ENCODE measurements at regions not wholly inside any gene's neighbourhood (a gene's known extent, or its start where the extent isn't known, plus 50 kb on each side); places are given as distances from the start of the nearest gene placed in this dataset.
"Not testable (repeated sequence)": the region's sequence is repeated elsewhere in the genome, so short reads cannot be mapped to it uniquely, and the experiment has no call there.

- DNase-seq = no peak
- intact Hi-C loops (cut with DNase I) = no loop called here
These were observed 82.0 kb upstream of the RGPD5 start for GRCh38 chr2:109712123-109712449.

GRCh38 chr2:109712746-109713145 lies 81.4 kb upstream of the RGPD5 start:
- no peak for DNase-seq
- intact Hi-C loops (cut with DNase I) = no loop called here

- peak in 2 of 42 donors; percentile 11 to 22 for DNase-seq
- intact Hi-C loops (cut with DNase I) = no loop called here
These were observed 78.7 kb upstream of the RGPD5 start for GRCh38 chr2:109715313-109715805.

GRCh38 chr2:109716596-109716995 lies 77.5 kb upstream of the RGPD5 start:
- DNase-seq = peak in 2 of 42 donors; percentile 2 to 14
- intact Hi-C loops (cut with DNase I) = not testable (repeated sequence)

GRCh38 chr2:109718139-109718538 lies 76.0 kb upstream of the RGPD5 start:
- intact Hi-C loops (cut with DNase I) = no loop called here
- no peak for DNase-seq

- DNase-seq = peak in 2 of 42 donors; percentile 21 to 31
- intact Hi-C loops (cut with DNase I) = no loop called here
These were observed 74.2 kb upstream of the RGPD5 start for GRCh38 chr2:109719871-109720270.

GRCh38 chr2:109720380-109721106 lies 73.6 kb upstream of the RGPD5 start:
- peak in 3 of 42 donors; percentile 13 to 40 (median 40) for DNase-seq
- intact Hi-C loops (cut with DNase I) = no loop called here

GRCh38 chr2:109721135-109721534 lies 73.0 kb upstream of the RGPD5 start:
- DNase-seq = peak in 3 of 42 donors; percentile 4 to 30 (median 12)
- intact Hi-C loops (cut with DNase I) = no loop called here

GRCh38 chr2:109721626-109722025 lies 72.5 kb upstream of the RGPD5 start:
- DNase-seq = peak in 3 of 42 donors; percentile 2 to 37 (median 32)
- intact Hi-C loops (cut with DNase I) = no loop called here

- intact Hi-C loops (cut with DNase I) = no loop called here
- DNase-seq = peak in 3 of 42 donors; percentile 8 to 34 (median 22)
These were observed 72.1 kb upstream of the RGPD5 start for GRCh38 chr2:109722026-109722425.

GRCh38 chr2:109722640-109723039 lies 71.5 kb upstream of the RGPD5 start:
- DNase-seq = not testable (repeated sequence)

GRCh38 chr2:109723153-109723552 lies 71.0 kb upstream of the RGPD5 start:
- peak in 2 of 42 donors; percentile 1 to 14 for DNase-seq
- intact Hi-C loops (cut with DNase I) = not testable (repeated sequence)

More at GRCh38 chr2:109722640-109723039, 71.5 kb upstream of the RGPD5 start:
- intact Hi-C loops (cut with DNase I) = not testable (repeated sequence)

- intact Hi-C loops (cut with DNase I) = no loop called here
- DNase-seq = peak in 4 of 42 donors; percentile 2 to 24 (median 3)
These were observed 69.3 kb upstream of the RGPD5 start for GRCh38 chr2:109724533-109725460.

- intact Hi-C loops (cut with DNase I) = no loop called here
- DNase-seq = peak in 3 of 42 donors; percentile 2 to 13 (median 6)
These were observed 67.5 kb upstream of the RGPD5 start for GRCh38 chr2:109726379-109727270.

- intact Hi-C loops (cut with DNase I) = no loop called here
- peak in 1 of 42 donors; percentile 4 for DNase-seq
These were observed 66.1 kb upstream of the RGPD5 start for GRCh38 chr2:109727929-109728447.

- peak in 3 of 42 donors; percentile 6 to 36 (median 31) for DNase-seq
- intact Hi-C loops (cut with DNase I) = not testable (repeated sequence)
These were observed 60.4 kb upstream of the RGPD5 start for GRCh38 chr2:109733746-109734145.

- DNase-seq = peak in 41 of 42 donors; percentile 13 to 85 (median 62)
- intact Hi-C loops (cut with DNase I) = loop anchor here (5.0 kb wide), 1 partner anchor 189 kb away; no protein-coding TSS in a partner anchor
These were observed 57.8 kb upstream of the RGPD5 start for GRCh38 chr2:109736177-109736827.

All from head of caudate nucleus (tissue), 42 donors.